ENCODE measurements at regions not wholly inside any gene's neighbourhood (a gene's known extent, or its start where the extent isn't known, plus 50 kb on each side); places are given as distances from the start of the nearest gene placed in this dataset.

GRCh38 chr5:40052808-40053207, 626.9 kb upstream of the PTGER4 start:
- TF ChIP-seq CTCF (IDR thresholded peaks at IDR 0.05; ENCODE audit: insufficient read depth, low read length, poor library complexity, severe bottlenecking), result no peak
- Histone ChIP-seq H3K4me3 (ENCODE audit: low read depth, low read length) (no peak overlapping the region), H3K36me3 (ENCODE audit: control insufficient read depth, insufficient read depth, low read length) (no peaks in the 10 kb centered on the region), H3K27me3 (ENCODE audit: control insufficient read depth, insufficient read depth, low read length) (no peaks in the 10 kb centered on the region)
- DNase-seq (ENCODE audit: low read depth), result no peak

- no peaks in the 10 kb centered on the region for H3K36me3 ChIP-seq (ENCODE audit: control insufficient read depth, insufficient read depth, low read length)
- peak; percentile 71 for DNase-seq (ENCODE audit: low read depth)
- no peaks in the 10 kb centered on the region for H3K27me3 ChIP-seq (ENCODE audit: control insufficient read depth, insufficient read depth, low read length)
- no peak for TF ChIP-seq CTCF (IDR thresholded peaks at IDR 0.05; ENCODE audit: insufficient read depth, low read length, poor library complexity, severe bottlenecking)
- no peak overlapping the region for H3K4me3 ChIP-seq (ENCODE audit: low read depth, low read length)
Observed at GRCh38 chr5:40046792-40047191, 622.0 kb upstream of the DAB2 start.

GRCh38 chr5:40045429-40045828, 620.6 kb upstream of the DAB2 start:
- no peaks in the 10 kb centered on the region for H3K27me3 ChIP-seq (ENCODE audit: control insufficient read depth, insufficient read depth, low read length)
- TF ChIP-seq CTCF (IDR thresholded peaks at IDR 0.05; ENCODE audit: insufficient read depth, low read length, poor library complexity, severe bottlenecking), result no peak
- no peaks in the 10 kb centered on the region for H3K36me3 ChIP-seq (ENCODE audit: control insufficient read depth, insufficient read depth, low read length)
- no peak overlapping the region for H3K4me3 ChIP-seq (ENCODE audit: low read depth, low read length)
- DNase-seq (ENCODE audit: low read depth), result no peak

GRCh38 chr5:40043916-40044315, 619.1 kb upstream of the DAB2 start:
- no peak for DNase-seq (ENCODE audit: low read depth)
- Histone ChIP-seq H3K36me3 (ENCODE audit: control insufficient read depth, insufficient read depth, low read length) (no peaks in the 10 kb centered on the region), H3K27me3 (ENCODE audit: control insufficient read depth, insufficient read depth, low read length) (no peaks in the 10 kb centered on the region), H3K4me3 (ENCODE audit: low read depth, low read length) (no peak overlapping the region)
- no peak for TF ChIP-seq CTCF (IDR thresholded peaks at IDR 0.05; ENCODE audit: insufficient read depth, low read length, poor library complexity, severe bottlenecking)

- H3K4me3 ChIP-seq (ENCODE audit: low read depth, low read length), result no peak overlapping the region
- no peaks in the 10 kb centered on the region for H3K27me3 ChIP-seq (ENCODE audit: control insufficient read depth, insufficient read depth, low read length)
- no peak for DNase-seq (ENCODE audit: low read depth)
- H3K36me3 ChIP-seq (ENCODE audit: control insufficient read depth, insufficient read depth, low read length), result no peaks in the 10 kb centered on the region
- no peak for TF ChIP-seq CTCF (IDR thresholded peaks at IDR 0.05; ENCODE audit: insufficient read depth, low read length, poor library complexity, severe bottlenecking)
Observed at GRCh38 chr5:40041452-40041851, 616.7 kb upstream of the DAB2 start.

- TF ChIP-seq CTCF (IDR thresholded peaks at IDR 0.05; ENCODE audit: insufficient read depth, low read length, poor library complexity, severe bottlenecking), result no peak
- Histone ChIP-seq H3K4me3 (ENCODE audit: low read depth, low read length) (no peak overlapping the region), H3K27me3 (ENCODE audit: control insufficient read depth, insufficient read depth, low read length) (no peaks in the 10 kb centered on the region), H3K36me3 (ENCODE audit: control insufficient read depth, insufficient read depth, low read length) (no peaks in the 10 kb centered on the region)
- no peak for DNase-seq (ENCODE audit: low read depth)
Observed at GRCh38 chr5:40037713-40038112, 612.9 kb upstream of the DAB2 start.

Data from kidney epithelial cell (primary cell).